Neural cell (in vitro differentiated cells): ENCODE measurements at regions not wholly inside any gene's neighbourhood (a gene's known extent, or its start where the extent isn't known, plus 50 kb on each side); places are given as distances from the start of the nearest gene placed in this dataset.

Source experiments
- CTCF ChIP-seq: fragments of 450-650 bp; IDR thresholded peaks from 2 replicates; pipeline ENCODE4 v1.5.1; 2014; ENCODE audit warnings: antibody characterized with exemption, mild to moderate bottlenecking, moderate library complexity; ENCODE audit not compliant: poor library complexity, severe bottlenecking
- POLR2AphosphoS5 ChIP-seq: IDR thresholded peaks from 2 replicates; pipeline ENCODE4 v1.6.1; 2012
- TAF1 ChIP-seq: IDR thresholded peaks from 2 replicates; pipeline ENCODE4 v1.6.1; 2012; ENCODE audit warnings: low read depth

DNA sequence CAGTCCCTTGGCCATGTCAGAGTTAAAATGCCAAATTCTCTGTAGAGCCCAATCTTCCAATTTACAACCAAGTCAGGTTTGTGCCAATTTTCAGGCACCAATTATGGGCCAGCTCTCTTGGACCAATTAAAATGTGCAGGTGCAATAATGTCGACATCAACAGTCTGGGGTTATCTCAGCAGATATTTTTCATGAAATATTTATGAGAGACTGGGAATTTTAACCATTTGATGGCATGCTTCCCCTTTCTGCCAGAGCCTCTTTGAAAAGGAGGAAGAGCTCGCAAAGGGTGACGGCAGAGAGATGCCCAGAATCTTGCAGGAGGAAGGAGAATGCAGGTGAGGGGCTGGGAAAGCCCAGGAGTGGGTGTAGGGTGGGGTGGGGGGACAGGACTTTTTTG is 100.8 kb upstream of the SYT13 start:
- TF ChIP-seq TAF1 (no peak), POLR2AphosphoS5 (no peak), CTCF (no peak)
